HL-60 (cell line): ENCODE measurements at regions not wholly inside any gene's neighbourhood (a gene's known extent, or its start where the extent isn't known, plus 50 kb on each side); places are given as distances from the start of the nearest gene placed in this dataset.

Experiments
- CTCF ChIP-seq: IDR thresholded peaks from one replicate; pipeline ENCODE4 v1.5.1; 2011; ENCODE audit warnings: low read length, control low read depth, inconsistent platforms; ENCODE audit not compliant: insufficient read depth
- REST ChIP-seq: IDR thresholded peaks from 2 replicates; pipeline ENCODE4 v1.6.1; 2012; ENCODE audit warnings: low read depth; ENCODE audit not compliant: insufficient replicate concordance

- TF ChIP-seq CTCF (no peak), REST (no peak)
Measured at GRCh38 chr15:91603384-91604080, 250.0 kb upstream of the SLCO3A1 start.
